Endodermal cell (in vitro differentiated cells): ENCODE measurements at regions not wholly inside any gene's neighbourhood (a gene's known extent, or its start where the extent isn't known, plus 50 kb on each side); places are given as distances from the start of the nearest gene placed in this dataset.

Experiments used
- DNase-seq: peaks from one replicate; pipeline ENCODE4 v3.0.0-alpha.2; 2017
- H3K27ac ChIP-seq: 2 replicates; pipeline ENCODE4 v1.5.1; 2013; ENCODE audit warnings: mild to moderate bottlenecking, low read depth, low read length, moderate library complexity
- H3K27me3 ChIP-seq: 2 replicates; pipeline ENCODE4 v1.6.1; 2013; ENCODE audit warnings: mild to moderate bottlenecking, low read length, moderate library complexity; ENCODE audit not compliant: insufficient read depth, control insufficient read depth, poor library complexity, severe bottlenecking
- H3K36me3 ChIP-seq: 2 replicates; pipeline ENCODE4 v1.7.0; 2013; ENCODE audit warnings: mild to moderate bottlenecking, low read length, moderate library complexity; ENCODE audit not compliant: control insufficient read depth, insufficient read depth
- H3K4me1 ChIP-seq: one replicate; pipeline ENCODE4 v1.7.0; 2013; ENCODE audit warnings: low read length; ENCODE audit not compliant: control insufficient read depth, insufficient read depth
- H3K4me3 ChIP-seq: 2 replicates; pipeline ENCODE4 v1.5.1; 2013; ENCODE audit warnings: mild to moderate bottlenecking, low read length, moderate library complexity
- H3K9ac ChIP-seq: 2 replicates; pipeline ENCODE4 v1.6.1; 2013; ENCODE audit warnings: mild to moderate bottlenecking, low read length, moderate library complexity; ENCODE audit not compliant: poor library complexity, severe bottlenecking; ENCODE audit errors: extremely low read depth
- H3K9me3 ChIP-seq: 2 replicates; pipeline ENCODE4 v1.6.1; 2013; ENCODE audit warnings: mild to moderate bottlenecking, low read length, moderate library complexity; ENCODE audit not compliant: control insufficient read depth
- H3K27ac Mint-ChIP-seq: 2 replicates; pipeline ENCODE4 v1.8.0; 2020; ENCODE audit warnings: mixed read lengths
- H3K27me3 Mint-ChIP-seq: 2 replicates; pipeline ENCODE4 v1.8.0; 2021; ENCODE audit warnings: mild to moderate bottlenecking, mixed read lengths; ENCODE audit not compliant: insufficient read depth
- H3K36me3 Mint-ChIP-seq: 2 replicates; pipeline ENCODE4 v1.8.0; 2020; ENCODE audit warnings: low read depth, mixed read lengths
- H3K4me1 Mint-ChIP-seq: 2 replicates; pipeline ENCODE4 v1.8.0; 2020; ENCODE audit warnings: mixed read lengths
- H3K4me3 Mint-ChIP-seq: 2 replicates; pipeline ENCODE4 v1.8.0; 2020; ENCODE audit warnings: mild to moderate bottlenecking, moderate library complexity, mixed read lengths
- H3K9me3 Mint-ChIP-seq: 2 replicates; pipeline ENCODE4 v1.8.0; 2020; ENCODE audit warnings: mild to moderate bottlenecking, mixed read lengths
- CTCF ChIP-seq: fragments of 200-600 bp; sonication (generic); conservative IDR thresholded peaks from 2 replicates; pipeline ENCODE4 v1.5.0; 2021; ENCODE audit warnings: antibody characterized with exemption, mild to moderate bottlenecking
- WGBS, 2 experiments: methylation state at CpG; one replicate each; pipeline versions ENCODE4 v1.1.5 to v1.1.7; 2013; ENCODE audit warnings: missing lambda C conversion rate in 2 of 2, mixed read lengths in 1 of 2; ENCODE audit not compliant: insufficient coverage in 1 of 2, insufficient read length in 1 of 2; 5-methylcytosine and 5-hydroxymethylcytosine counted together

GRCh38 chr6:121600389-121601168 lies 165.1 kb downstream of the GJA1 start:
- Histone ChIP-seq H3K27ac (no peak overlapping the region), H3K9ac (no peak overlapping the region), H3K27me3 (no peaks in the 10 kb centered on the region), H3K4me1 (no peaks in the 10 kb centered on the region), H3K4me3 (no peak overlapping the region), H3K9me3 (no peaks in the 10 kb centered on the region), H3K36me3 (no peaks in the 10 kb centered on the region)
- TF ChIP-seq CTCF, result no peak
- Mint-ChIP-seq H3K4me3 (no peak overlapping the region), H3K27me3 (no peaks in the 10 kb centered on the region), H3K27ac (no peak overlapping the region), H3K36me3 (no peaks in the 10 kb centered on the region), H3K9me3 (no peaks in the 10 kb centered on the region), H3K4me1 (peaks cover 4% of the 10 kb centered on the region)
- 97% methylated on average over 6 of the region's 6 CpGs; no CpG with 5 or more reads in 1 of the 2 experiments for WGBS, 2 experiments
- no peak for DNase-seq

GRCh38 chr6:121603486-121603885 lies 168.0 kb downstream of the GJA1 start:
- Mint-ChIP-seq H3K4me1 (peaks cover 8% of the 10 kb centered on the region), H3K27me3 (no peaks in the 10 kb centered on the region), H3K9me3 (no peaks in the 10 kb centered on the region), H3K4me3 (no peak overlapping the region), H3K36me3 (no peaks in the 10 kb centered on the region), H3K27ac (no peak overlapping the region)
- Histone ChIP-seq H3K9ac (no peak overlapping the region), H3K36me3 (no peaks in the 10 kb centered on the region), H3K4me1 (no peaks in the 10 kb centered on the region), H3K9me3 (no peaks in the 10 kb centered on the region), H3K27ac (no peak overlapping the region), H3K27me3 (no peaks in the 10 kb centered on the region), H3K4me3 (no peak overlapping the region)
- no peak for TF ChIP-seq CTCF
- 84 to 85% methylated on average over 4 of the region's 4 CpGs for WGBS, 2 experiments
- no peak for DNase-seq

GRCh38 chr6:121607721-121608120 lies 172.3 kb downstream of the GJA1 start:
- no peaks in the 10 kb centered on the region for H3K9me3 Mint-ChIP-seq
- H3K4me3 Mint-ChIP-seq, result no peak overlapping the region
- H3K27ac Mint-ChIP-seq, result no peak overlapping the region

More at GRCh38 chr6:121607721-121608120, 172.3 kb downstream of the GJA1 start:
- Histone ChIP-seq H3K4me3 (no peak overlapping the region), H3K36me3 (no peaks in the 10 kb centered on the region), H3K9me3 (no peaks in the 10 kb centered on the region), H3K27me3 (no peaks in the 10 kb centered on the region), H3K9ac (no peak overlapping the region), H3K4me1 (no peaks in the 10 kb centered on the region), H3K27ac (no peak overlapping the region)
- no peak for TF ChIP-seq CTCF
- Mint-ChIP-seq H3K27me3 (no peaks in the 10 kb centered on the region), H3K4me1 (peaks cover 10% of the 10 kb centered on the region), H3K36me3 (no peaks in the 10 kb centered on the region)
- 87% methylated on average over 1 of the region's 2 CpGs; no CpG with 5 or more reads in 1 of the 2 experiments for WGBS, 2 experiments
- no peak for DNase-seq
